ENCODE measurements at regions not wholly inside any gene's neighbourhood (a gene's known extent, or its start where the extent isn't known, plus 50 kb on each side); places are given as distances from the start of the nearest gene placed in this dataset.

DNA sequence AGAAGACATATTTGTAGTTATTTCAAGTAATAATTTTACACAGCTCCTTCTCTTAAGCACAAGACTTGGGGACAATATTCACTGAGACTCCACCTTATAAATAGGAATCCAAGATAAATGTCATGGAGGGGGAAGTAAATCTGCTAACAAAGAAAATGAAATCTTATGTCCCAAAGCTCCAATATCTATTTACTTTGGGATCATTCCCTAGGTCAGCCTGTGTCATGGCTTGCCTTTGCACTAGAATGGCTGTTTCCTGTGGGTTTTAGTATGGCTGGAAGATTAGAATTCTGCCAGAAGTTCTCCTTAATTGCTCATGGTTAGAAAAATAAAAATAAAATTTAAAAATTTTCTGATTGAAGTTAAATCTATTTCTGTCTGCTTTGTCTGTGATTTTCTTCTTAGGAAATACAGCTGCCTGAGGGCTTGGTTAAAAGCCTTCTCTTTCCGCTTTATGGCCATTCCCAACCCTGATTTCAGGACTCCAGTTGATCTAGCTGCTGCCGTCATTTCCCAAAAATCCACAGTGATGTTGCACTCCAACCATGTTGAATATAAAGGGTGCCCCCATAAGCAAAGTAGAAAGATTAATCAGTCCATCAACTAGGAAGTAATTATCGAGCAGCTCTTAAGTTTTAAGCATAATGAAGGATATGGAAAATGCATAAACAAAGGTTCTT, 326.4 kb upstream of the LYPLAL1 start:
- Histone ChIP-seq H3K27ac (no peak overlapping the region), H3K9me3 (no peaks in the 10 kb centered on the region), H3K4me3 (no peak overlapping the region), H3K36me3 (no peaks in the 10 kb centered on the region), H3K27me3 (no peaks in the 10 kb centered on the region), H3K4me1 (no peaks in the 10 kb centered on the region)
- intact Hi-C loops (cut with DNase I; ENCODE audit: low total_unique reads) = no loop called here
- no peak for TF ChIP-seq POLR2A (IDR thresholded peaks at IDR 0.05)
- TF ChIP-seq, protein P1, sequence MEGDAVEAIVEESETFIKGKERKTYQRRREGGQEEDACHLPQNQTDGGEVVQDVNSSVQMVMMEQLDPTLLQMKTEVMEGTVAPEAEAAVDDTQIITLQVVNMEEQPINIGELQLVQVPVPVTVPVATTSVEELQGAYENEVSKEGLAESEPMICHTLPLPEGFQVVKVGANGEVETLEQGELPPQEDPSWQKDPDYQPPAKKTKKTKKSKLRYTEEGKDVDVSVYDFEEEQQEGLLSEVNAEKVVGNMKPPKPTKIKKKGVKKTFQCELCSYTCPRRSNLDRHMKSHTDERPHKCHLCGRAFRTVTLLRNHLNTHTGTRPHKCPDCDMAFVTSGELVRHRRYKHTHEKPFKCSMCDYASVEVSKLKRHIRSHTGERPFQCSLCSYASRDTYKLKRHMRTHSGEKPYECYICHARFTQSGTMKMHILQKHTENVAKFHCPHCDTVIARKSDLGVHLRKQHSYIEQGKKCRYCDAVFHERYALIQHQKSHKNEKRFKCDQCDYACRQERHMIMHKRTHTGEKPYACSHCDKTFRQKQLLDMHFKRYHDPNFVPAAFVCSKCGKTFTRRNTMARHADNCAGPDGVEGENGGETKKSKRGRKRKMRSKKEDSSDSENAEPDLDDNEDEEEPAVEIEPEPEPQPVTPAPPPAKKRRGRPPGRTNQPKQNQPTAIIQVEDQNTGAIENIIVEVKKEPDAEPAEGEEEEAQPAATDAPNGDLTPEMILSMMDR (IDR thresholded peaks at IDR 0.05) = no peak
- DNase-seq = no peak

DNA sequence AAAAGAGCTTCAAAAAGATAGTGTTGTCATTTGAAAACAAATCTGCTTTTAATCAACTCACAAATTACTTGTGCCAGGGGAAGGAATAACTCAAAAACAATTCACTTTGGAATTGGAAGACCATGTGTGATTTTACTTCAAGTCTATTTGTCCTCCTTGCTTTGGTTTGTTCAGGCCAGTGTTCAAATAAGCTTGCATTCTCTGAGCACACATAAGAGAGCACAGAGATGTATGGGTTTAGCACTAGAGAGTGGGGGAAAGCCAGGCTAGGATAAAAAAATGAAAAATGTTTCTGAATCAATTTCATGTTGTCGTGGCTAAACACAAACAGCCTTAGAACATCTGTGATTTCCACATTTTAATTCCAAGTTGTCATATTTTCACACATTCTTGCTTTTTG, 325.7 kb upstream of the LYPLAL1 start:
- intact Hi-C loops (cut with DNase I; ENCODE audit: low total_unique reads) = no loop called here
- Histone ChIP-seq H3K9me3 (no peaks in the 10 kb centered on the region), H3K27me3 (no peaks in the 10 kb centered on the region), H3K27ac (no peak overlapping the region), H3K4me3 (no peak overlapping the region), H3K4me1 (no peaks in the 10 kb centered on the region), H3K36me3 (no peaks in the 10 kb centered on the region)
- no peak for TF ChIP-seq POLR2A (IDR thresholded peaks at IDR 0.05)
- TF ChIP-seq, protein P1 (IDR thresholded peaks at IDR 0.05) = no peak
- no peak for DNase-seq

DNA sequence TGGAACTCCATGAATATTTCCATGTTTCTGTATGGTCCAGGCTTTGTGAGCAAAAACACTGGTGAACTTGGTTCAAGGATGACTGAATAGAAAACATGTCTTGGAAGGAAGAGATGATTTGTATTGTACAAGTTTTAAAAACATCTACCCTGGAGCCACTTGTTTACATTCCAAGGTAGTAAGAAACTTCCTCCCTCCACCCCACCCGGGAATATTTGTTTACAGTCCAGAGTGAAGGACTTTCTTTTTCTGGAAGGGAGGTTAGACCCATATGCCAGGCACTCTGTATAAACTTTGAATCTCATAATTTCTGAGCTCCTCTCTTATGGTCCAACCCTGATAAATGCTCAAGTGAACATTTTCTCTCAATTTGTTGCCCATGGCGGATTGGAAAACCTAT, 323.3 kb upstream of the LYPLAL1 start:
- H3K27ac ChIP-seq = no peak overlapping the region
- H3K4me1 ChIP-seq = no peaks in the 10 kb centered on the region
- H3K27me3 ChIP-seq = no peaks in the 10 kb centered on the region
- TF ChIP-seq, protein P1 (IDR thresholded peaks at IDR 0.05) = no peak
- TF ChIP-seq POLR2A (IDR thresholded peaks at IDR 0.05) = no peak
- DNase-seq = no peak
- no peaks in the 10 kb centered on the region for H3K36me3 ChIP-seq
- H3K9me3 ChIP-seq = no peaks in the 10 kb centered on the region
- H3K4me3 ChIP-seq = no peak overlapping the region
- intact Hi-C loops (cut with DNase I; ENCODE audit: low total_unique reads) = no loop called here

DNA sequence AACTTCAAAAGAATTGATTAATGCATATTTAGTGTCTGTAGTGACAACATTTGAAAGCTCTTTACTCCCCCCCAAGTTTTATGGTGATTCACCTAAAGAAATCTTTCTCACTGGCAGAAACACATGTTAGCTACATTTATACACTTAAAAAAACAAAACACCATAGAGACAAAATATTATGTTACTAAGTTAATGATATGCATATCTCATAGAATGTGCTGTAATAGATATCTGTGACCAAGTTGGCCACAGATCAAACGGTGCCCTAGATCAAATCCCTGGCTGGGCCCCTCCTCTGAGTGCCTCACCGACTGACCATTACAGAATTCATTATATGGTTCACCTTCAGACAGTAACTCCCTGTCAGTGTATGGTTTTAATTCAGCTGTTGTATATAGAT, 322.1 kb upstream of the LYPLAL1 start:
- H3K4me3 ChIP-seq = no peak overlapping the region
- H3K9me3 ChIP-seq = no peaks in the 10 kb centered on the region
- H3K36me3 ChIP-seq = no peaks in the 10 kb centered on the region
- no peaks in the 10 kb centered on the region for H3K27me3 ChIP-seq
- intact Hi-C loops (cut with DNase I; ENCODE audit: low total_unique reads) = no loop called here
- no peak for DNase-seq
- no peaks in the 10 kb centered on the region for H3K4me1 ChIP-seq
- TF ChIP-seq, protein P1 (IDR thresholded peaks at IDR 0.05) = no peak
- no peak for TF ChIP-seq POLR2A (IDR thresholded peaks at IDR 0.05)
- no peak overlapping the region for H3K27ac ChIP-seq

DNA sequence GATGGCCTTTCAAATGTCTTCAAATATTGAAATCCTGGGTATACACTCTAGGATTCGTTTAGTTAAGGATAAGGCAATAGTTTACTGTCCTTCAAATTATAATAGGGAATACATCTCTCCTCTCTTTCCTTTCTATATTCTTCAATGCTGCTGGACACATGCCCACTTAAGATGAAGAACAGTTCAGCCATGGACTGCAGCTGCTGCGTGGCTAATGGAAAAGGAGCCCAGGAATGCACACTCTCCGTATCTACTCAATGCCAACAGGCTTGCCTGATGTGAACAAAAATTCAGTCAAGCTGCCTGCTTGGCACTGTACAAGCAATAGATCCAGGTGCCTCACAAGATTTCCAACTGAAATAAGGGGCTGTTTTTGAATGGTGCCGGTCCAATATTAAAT, 321.2 kb upstream of the LYPLAL1 start:
- H3K4me1 ChIP-seq = no peaks in the 10 kb centered on the region
- TF ChIP-seq, protein P1 (IDR thresholded peaks at IDR 0.05) = no peak
- H3K9me3 ChIP-seq = no peaks in the 10 kb centered on the region
- no peak for DNase-seq
- H3K27me3 ChIP-seq = no peaks in the 10 kb centered on the region
- no peak overlapping the region for H3K27ac ChIP-seq
- H3K4me3 ChIP-seq = no peak overlapping the region
- intact Hi-C loops (cut with DNase I; ENCODE audit: low total_unique reads) = no loop called here
- H3K36me3 ChIP-seq = no peaks in the 10 kb centered on the region

Data from uterus (tissue), 3 donors.